ENCODE measurements at regions not wholly inside any gene's neighbourhood (a gene's known extent, or its start where the extent isn't known, plus 50 kb on each side); places are given as distances from the start of the nearest gene placed in this dataset.
"Not testable (repeated sequence)": the region's sequence is repeated elsewhere in the genome, so short reads cannot be mapped to it uniquely, and the experiment has no call there.

GRCh38 chr5:131107128-131107527 is 57.9 kb downstream of the HINT1 start:
- no peak for DNase-seq

- DNase-seq, result no peak
Observed at GRCh38 chr5:131104169-131104808, 60.8 kb downstream of the HINT1 start.

- no peak for DNase-seq
Observed at GRCh38 chr5:131096774-131097710, 68.0 kb downstream of the HINT1 start.

GRCh38 chr5:131095561-131095960 is 69.5 kb downstream of the HINT1 start:
- not testable (repeated sequence) for DNase-seq

GRCh38 chr5:131084436-131084835 is 80.6 kb downstream of the HINT1 start:
- DNase-seq, result no peak

- no peak for DNase-seq
Observed at GRCh38 chr5:131081913-131082488, 83.1 kb downstream of the HINT1 start.

GRCh38 chr5:131081374-131081773 is 83.7 kb downstream of the HINT1 start:
- no peak for DNase-seq

GRCh38 chr5:131079232-131079631 is 85.8 kb downstream of the HINT1 start:
- no peak for DNase-seq

- DNase-seq, result peak; percentile 69
Observed at GRCh38 chr5:131068893-131069643, 96.0 kb downstream of the HINT1 start.

GRCh38 chr5:131068076-131068475 is 97.0 kb downstream of the HINT1 start:
- no peak for DNase-seq

GRCh38 chr5:131067636-131068035 is 97.4 kb downstream of the HINT1 start:
- no peak for DNase-seq

- DNase-seq, result peak; percentile 14
Observed at GRCh38 chr5:131064669-131065371, 100.2 kb downstream of the HINT1 start.

GRCh38 chr5:131042021-131042789 is 122.9 kb downstream of the HINT1 start:
- no peak for DNase-seq

GRCh38 chr5:131023498-131023865 is 141.6 kb downstream of the HINT1 start:
- no peak for DNase-seq

GRCh38 chr5:131022811-131023497 is 142.1 kb downstream of the HINT1 start:
- DNase-seq, result no peak

GRCh38 chr5:131021646-131022045 is 143.4 kb downstream of the HINT1 start:
- no peak for DNase-seq

GRCh38 chr5:131019601-131020315 is 145.3 kb downstream of the HINT1 start:
- no peak for DNase-seq

- no peak for DNase-seq
Observed at GRCh38 chr5:131019111-131019510, 145.9 kb downstream of the HINT1 start.

- DNase-seq, result no peak
Observed at GRCh38 chr5:131008329-131008728, 156.7 kb downstream of the HINT1 start.

- no peak for DNase-seq
Observed at GRCh38 chr5:131005963-131006684, 158.9 kb downstream of the HINT1 start.
